SU-DHL-6 (cell line): ENCODE measurements at regions not wholly inside any gene's neighbourhood (a gene's known extent, or its start where the extent isn't known, plus 50 kb on each side); places are given as distances from the start of the nearest gene placed in this dataset.

Experiments
- CTCF ChIP-seq: fragments of 200-600 bp; sonication (generic); IDR thresholded peaks from one replicate; pipeline ENCODE4 v1.5.1; 2017; ENCODE audit warnings: antibody characterized with exemption, mild to moderate bottlenecking, low read length, moderate library complexity; ENCODE audit not compliant: insufficient read depth, poor library complexity, severe bottlenecking
- EZH2phosphoT487 ChIP-seq: fragments of 200-600 bp; sonication (generic), shearing (Covaris generic); conservative IDR thresholded peaks from 2 replicates; pipeline ENCODE4 v1.6.1; 2018; ENCODE audit warnings: mild to moderate bottlenecking, antibody characterized with exemption, low read length, moderate library complexity, mixed read lengths

- TF ChIP-seq CTCF, result no peak
- no peak for TF ChIP-seq EZH2phosphoT487
Observed at GRCh38 chr5:97458851-97459250, 275.8 kb upstream of the RIOK2 start.
